Neural progenitor cell (in vitro differentiated cells): ENCODE measurements at regions not wholly inside any gene's neighbourhood (a gene's known extent, or its start where the extent isn't known, plus 50 kb on each side); places are given as distances from the start of the nearest gene placed in this dataset.

Experiments used
- CTCF ChIP-seq: fragments of 200-600 bp; sonication (generic); IDR thresholded peaks from 2 replicates; pipeline ENCODE4 v1.5.1; 2017; ENCODE audit warnings: antibody characterized with exemption, mild to moderate bottlenecking
- EZH2 ChIP-seq: fragments of 200-600 bp; sonication (generic); IDR thresholded peaks from 2 replicates; pipeline ENCODE4 v1.6.1; 2017; ENCODE audit warnings: antibody characterized with exemption, mild to moderate bottlenecking, moderate library complexity

- TF ChIP-seq CTCF = no peak
- TF ChIP-seq EZH2 = no peak
Measured at GRCh38 chr13:62964522-62964921, 1548.9 kb upstream of the PCDH20 start.
